HEK293 (cell line): ENCODE measurements at regions not wholly inside any gene's neighbourhood (a gene's known extent, or its start where the extent isn't known, plus 50 kb on each side); places are given as distances from the start of the nearest gene placed in this dataset.
A peak's percentile ranks its signal among the peaks of the same experiment; 100 is the strongest.

Experiments used
- CTCF ChIA-PET: fragments of 350-600 bp; formaldehyde crosslinking; extraction: SDS; loops from one replicate; lab custom pipeline; 2021; ENCODE audit warnings: antibody characterized with exemption; lab: Yijun Ruan, JAX
- POLR2A ChIA-PET: fragments of 300-600 bp; formaldehyde crosslinking; extraction: SDS; loops from one replicate; lab custom pipeline; 2020; ENCODE audit warnings: antibody characterized with exemption, inconsistent platforms; lab: Yijun Ruan, JAX
- H3K27ac ChIP-seq: fragments of 200-500 bp; sonication (Bioruptor generic); 2 replicates; pipeline ENCODE4 v1.5.1; 2014; ENCODE audit warnings: low read depth, low read length, control low read depth, inconsistent platforms; ENCODE audit errors: extremely low read depth
- H3K36me3 ChIP-seq, 2 experiments: fragments of 200-500 bp in 1 of 2; sonication (Bioruptor generic) in 1 of 2; 1 replicate in 1 of 2; 2 replicates in 1 of 2; pipeline ENCODE4 v1.5.1; 2014 to 2017; ENCODE audit warnings: inconsistent platforms in 2 of 2, low read length in 2 of 2; ENCODE audit not compliant: control insufficient read depth in 2 of 2, insufficient read depth in 1 of 2
- H3K4me1 ChIP-seq: fragments of 200-500 bp; sonication (Bioruptor generic); 2 replicates; pipeline ENCODE4 v1.5.1; 2014; ENCODE audit warnings: mild to moderate bottlenecking, low read length, inconsistent platforms; ENCODE audit not compliant: control insufficient read depth, insufficient read depth
- H3K4me3 ChIP-seq: 2 replicates; pipeline ENCODE4 v1.5.1; 2011; ENCODE audit warnings: low read depth, mild to moderate bottlenecking, control low read depth, low read length, moderate library complexity
- H3K9me3 ChIP-seq: fragments of 200-500 bp; sonication (Bioruptor generic); 2 replicates; pipeline ENCODE4 v1.5.1; 2014; ENCODE audit warnings: low read depth, low read length, inconsistent platforms; ENCODE audit not compliant: control insufficient read depth, insufficient read depth
- KLF7 ChIP-seq: fragments of 450-650 bp; formaldehyde crosslinking; IDR thresholded peaks from 2 replicates; pipeline ENCODE4 v1.5.1; 2016; ENCODE audit warnings: missing biosample characterization, missing genetic modification characterization, borderline replicate concordance
- KLF8 ChIP-seq: fragments of 450-650 bp; formaldehyde crosslinking; IDR thresholded peaks from 2 replicates; pipeline ENCODE4 v1.5.1; 2016; ENCODE audit warnings: missing biosample characterization, missing genetic modification characterization
- OVOL3 ChIP-seq: fragments of 450-650 bp; formaldehyde crosslinking; IDR thresholded peaks from 2 replicates; pipeline ENCODE4 v1.5.1; 2016; ENCODE audit warnings: missing biosample characterization, missing genetic modification characterization
- ZBTB20 ChIP-seq: fragments of 450-650 bp; formaldehyde crosslinking; IDR thresholded peaks from 2 replicates; pipeline ENCODE4 v1.5.1; 2016; ENCODE audit warnings: missing biosample characterization, missing genetic modification characterization
- ZNF10 ChIP-seq: fragments of 450-650 bp; formaldehyde crosslinking; IDR thresholded peaks from 2 replicates; pipeline ENCODE4 v1.5.1; 2017; ENCODE audit warnings: missing biosample characterization, missing genetic modification characterization
- ZNF146 ChIP-seq: fragments of 450-650 bp; formaldehyde crosslinking; IDR thresholded peaks from 2 replicates; pipeline ENCODE4 v1.5.1; 2016; ENCODE audit warnings: missing biosample characterization, missing genetic modification characterization
- ZNF175 ChIP-seq: fragments of 450-650 bp; formaldehyde crosslinking; IDR thresholded peaks from 2 replicates; pipeline ENCODE4 v1.5.1; 2016; ENCODE audit warnings: missing biosample characterization, missing genetic modification characterization
- ZNF248 ChIP-seq: fragments of 450-650 bp; formaldehyde crosslinking; IDR thresholded peaks from 2 replicates; pipeline ENCODE4 v1.5.1; 2017; ENCODE audit warnings: missing biosample characterization, missing genetic modification characterization
- ZNF404 ChIP-seq: fragments of 450-650 bp; formaldehyde crosslinking; IDR thresholded peaks from 2 replicates; pipeline ENCODE4 v1.5.1; 2017; ENCODE audit warnings: missing biosample characterization, missing genetic modification characterization
- ZNF521 ChIP-seq: fragments of 450-650 bp; formaldehyde crosslinking; IDR thresholded peaks from 2 replicates; pipeline ENCODE4 v1.5.1; 2017; ENCODE audit warnings: missing biosample characterization, mild to moderate bottlenecking, missing genetic modification characterization
- ZNF596 ChIP-seq: fragments of 450-650 bp; IDR thresholded peaks from 2 replicates; pipeline ENCODE4 v1.5.0; 2018; ENCODE audit warnings: missing biosample characterization, mild to moderate bottlenecking, missing genetic modification characterization, moderate library complexity
- ZNF747 ChIP-seq: fragments of 450-650 bp; formaldehyde crosslinking; IDR thresholded peaks from 2 replicates; pipeline ENCODE4 v1.5.1; 2016; ENCODE audit warnings: missing biosample characterization, missing genetic modification characterization
- ZNF768 ChIP-seq: fragments of 450-650 bp; formaldehyde crosslinking; IDR thresholded peaks from 2 replicates; pipeline ENCODE4 v1.5.1; 2018; ENCODE audit warnings: missing biosample characterization, mild to moderate bottlenecking, missing genetic modification characterization
- ZNF792 ChIP-seq: fragments of 450-650 bp; formaldehyde crosslinking; IDR thresholded peaks from 2 replicates; pipeline ENCODE4 v1.5.1; 2016; ENCODE audit warnings: missing biosample characterization, missing genetic modification characterization
- TF ChIP-seq, protein P1 (sequence below): fragments of 450-650 bp; formaldehyde crosslinking; IDR thresholded peaks from 2 replicates; pipeline ENCODE4 v1.5.1; 2016; ENCODE audit warnings: missing biosample characterization, missing genetic modification characterization, borderline replicate concordance
- TF ChIP-seq, protein P2 (sequence below): fragments of 450-650 bp; formaldehyde crosslinking; IDR thresholded peaks from 2 replicates; pipeline ENCODE4 v1.5.1; 2016; ENCODE audit warnings: missing biosample characterization, missing genetic modification characterization
- TF ChIP-seq, protein P3 (sequence below): fragments of 450-650 bp; formaldehyde crosslinking; IDR thresholded peaks from 2 replicates; pipeline ENCODE4 v1.5.1; 2016; ENCODE audit warnings: missing biosample characterization, missing genetic modification characterization
- TF ChIP-seq, protein P4 (sequence below): fragments of 450-650 bp; formaldehyde crosslinking; IDR thresholded peaks from 2 replicates; pipeline ENCODE4 v1.5.1; 2016; ENCODE audit warnings: missing biosample characterization, missing genetic modification characterization
- TF ChIP-seq, protein P5 (sequence below): fragments of 450-650 bp; formaldehyde crosslinking; IDR thresholded peaks from 2 replicates; pipeline ENCODE4 v1.5.1; 2017; ENCODE audit warnings: missing biosample characterization, mild to moderate bottlenecking, missing genetic modification characterization, moderate library complexity

DNA sequence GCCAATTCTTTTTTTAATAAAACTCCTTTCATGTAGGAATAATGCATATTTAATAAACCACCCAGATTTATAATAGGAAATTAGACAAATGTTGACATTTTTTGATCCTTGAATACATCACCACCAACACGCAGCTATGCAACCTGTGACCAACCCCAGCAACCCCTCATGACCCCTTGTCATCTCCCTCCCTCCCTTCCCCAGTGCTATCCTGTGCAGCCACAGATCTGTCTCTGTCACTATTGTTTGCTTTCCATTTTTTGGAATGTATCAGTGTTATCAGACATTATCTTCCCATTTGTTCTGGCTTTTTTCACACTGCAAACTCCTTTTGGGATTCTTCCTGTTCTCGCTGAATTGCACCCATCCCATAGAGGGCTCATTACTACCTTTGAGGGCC, 114.1 kb downstream of the VPREB1 start (continued):
- TF ChIP-seq, protein P1, sequence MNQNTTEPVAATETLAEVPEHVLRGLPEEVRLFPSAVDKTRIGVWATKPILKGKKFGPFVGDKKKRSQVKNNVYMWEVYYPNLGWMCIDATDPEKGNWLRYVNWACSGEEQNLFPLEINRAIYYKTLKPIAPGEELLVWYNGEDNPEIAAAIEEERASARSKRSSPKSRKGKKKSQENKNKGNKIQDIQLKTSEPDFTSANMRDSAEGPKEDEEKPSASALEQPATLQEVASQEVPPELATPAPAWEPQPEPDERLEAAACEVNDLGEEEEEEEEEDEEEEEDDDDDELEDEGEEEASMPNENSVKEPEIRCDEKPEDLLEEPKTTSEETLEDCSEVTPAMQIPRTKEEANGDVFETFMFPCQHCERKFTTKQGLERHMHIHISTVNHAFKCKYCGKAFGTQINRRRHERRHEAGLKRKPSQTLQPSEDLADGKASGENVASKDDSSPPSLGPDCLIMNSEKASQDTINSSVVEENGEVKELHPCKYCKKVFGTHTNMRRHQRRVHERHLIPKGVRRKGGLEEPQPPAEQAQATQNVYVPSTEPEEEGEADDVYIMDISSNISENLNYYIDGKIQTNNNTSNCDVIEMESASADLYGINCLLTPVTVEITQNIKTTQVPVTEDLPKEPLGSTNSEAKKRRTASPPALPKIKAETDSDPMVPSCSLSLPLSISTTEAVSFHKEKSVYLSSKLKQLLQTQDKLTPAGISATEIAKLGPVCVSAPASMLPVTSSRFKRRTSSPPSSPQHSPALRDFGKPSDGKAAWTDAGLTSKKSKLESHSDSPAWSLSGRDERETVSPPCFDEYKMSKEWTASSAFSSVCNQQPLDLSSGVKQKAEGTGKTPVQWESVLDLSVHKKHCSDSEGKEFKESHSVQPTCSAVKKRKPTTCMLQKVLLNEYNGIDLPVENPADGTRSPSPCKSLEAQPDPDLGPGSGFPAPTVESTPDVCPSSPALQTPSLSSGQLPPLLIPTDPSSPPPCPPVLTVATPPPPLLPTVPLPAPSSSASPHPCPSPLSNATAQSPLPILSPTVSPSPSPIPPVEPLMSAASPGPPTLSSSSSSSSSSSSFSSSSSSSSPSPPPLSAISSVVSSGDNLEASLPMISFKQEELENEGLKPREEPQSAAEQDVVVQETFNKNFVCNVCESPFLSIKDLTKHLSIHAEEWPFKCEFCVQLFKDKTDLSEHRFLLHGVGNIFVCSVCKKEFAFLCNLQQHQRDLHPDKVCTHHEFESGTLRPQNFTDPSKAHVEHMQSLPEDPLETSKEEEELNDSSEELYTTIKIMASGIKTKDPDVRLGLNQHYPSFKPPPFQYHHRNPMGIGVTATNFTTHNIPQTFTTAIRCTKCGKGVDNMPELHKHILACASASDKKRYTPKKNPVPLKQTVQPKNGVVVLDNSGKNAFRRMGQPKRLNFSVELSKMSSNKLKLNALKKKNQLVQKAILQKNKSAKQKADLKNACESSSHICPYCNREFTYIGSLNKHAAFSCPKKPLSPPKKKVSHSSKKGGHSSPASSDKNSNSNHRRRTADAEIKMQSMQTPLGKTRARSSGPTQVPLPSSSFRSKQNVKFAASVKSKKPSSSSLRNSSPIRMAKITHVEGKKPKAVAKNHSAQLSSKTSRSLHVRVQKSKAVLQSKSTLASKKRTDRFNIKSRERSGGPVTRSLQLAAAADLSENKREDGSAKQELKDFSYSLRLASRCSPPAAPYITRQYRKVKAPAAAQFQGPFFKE (tag by site-specific recombination) = no peak
- TF ChIP-seq, protein P2, sequence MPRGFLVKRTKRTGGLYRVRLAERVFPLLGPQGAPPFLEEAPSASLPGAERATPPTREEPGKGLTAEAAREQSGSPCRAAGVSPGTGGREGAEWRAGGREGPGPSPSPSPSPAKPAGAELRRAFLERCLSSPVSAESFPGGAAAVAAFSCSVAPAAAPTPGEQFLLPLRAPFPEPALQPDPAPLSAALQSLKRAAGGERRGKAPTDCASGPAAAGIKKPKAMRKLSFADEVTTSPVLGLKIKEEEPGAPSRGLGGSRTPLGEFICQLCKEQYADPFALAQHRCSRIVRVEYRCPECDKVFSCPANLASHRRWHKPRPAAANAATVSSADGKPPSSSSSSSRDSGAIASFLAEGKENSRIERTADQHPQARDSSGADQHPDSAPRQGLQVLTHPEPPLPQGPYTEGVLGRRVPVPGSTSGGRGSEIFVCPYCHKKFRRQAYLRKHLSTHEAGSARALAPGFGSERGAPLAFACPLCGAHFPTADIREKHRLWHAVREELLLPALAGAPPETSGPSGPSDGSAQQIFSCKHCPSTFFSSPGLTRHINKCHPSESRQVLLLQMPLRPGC (tag by site-specific recombination) = no peak
- no peak for TF ChIP-seq ZNF596 (tag by site-specific recombination)
- TF ChIP-seq, all 188 proteins: peak for 0

DNA sequence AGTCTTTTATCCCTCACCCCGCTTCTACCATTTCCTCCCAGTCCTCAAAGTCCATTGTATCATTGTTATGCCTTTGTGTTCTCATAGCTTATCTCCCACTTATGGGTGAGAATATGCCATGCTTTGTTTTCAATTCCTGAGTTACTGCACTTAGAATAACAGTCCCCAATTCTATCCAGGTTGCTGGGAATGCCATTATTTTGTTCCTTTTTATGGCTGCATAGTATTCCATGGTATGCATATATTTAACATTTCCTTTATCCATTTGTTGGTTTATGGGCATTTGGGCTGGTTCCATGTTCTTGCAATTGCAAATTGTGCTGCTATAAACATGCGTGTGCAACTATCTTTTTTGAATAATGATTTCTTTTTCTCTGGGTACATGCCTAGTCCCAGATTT, 114.9 kb downstream of the VPREB1 start:
- POLR2A ChIA-PET = no interaction called here
- no peak overlapping the region for H3K27ac ChIP-seq
- H3K9me3 ChIP-seq = no peaks in the 10 kb centered on the region
- CTCF ChIA-PET = interaction anchor here (1.3 to 1.4 kb wide), 2 partner anchors 10 to 152 kb away, joined by 3 to 6 read pairs; no protein-coding TSS in a partner anchor
- peak; percentile 64 for TF ChIP-seq ZNF146 (tag by site-specific recombination)
- no peak for TF ChIP-seq KLF7 (tag by site-specific recombination)
- no peaks in the 10 kb centered on the region for H3K4me1 ChIP-seq
- H3K4me3 ChIP-seq = no peak overlapping the region
- H3K36me3 ChIP-seq = no peaks in the 10 kb centered on the region

DNA sequence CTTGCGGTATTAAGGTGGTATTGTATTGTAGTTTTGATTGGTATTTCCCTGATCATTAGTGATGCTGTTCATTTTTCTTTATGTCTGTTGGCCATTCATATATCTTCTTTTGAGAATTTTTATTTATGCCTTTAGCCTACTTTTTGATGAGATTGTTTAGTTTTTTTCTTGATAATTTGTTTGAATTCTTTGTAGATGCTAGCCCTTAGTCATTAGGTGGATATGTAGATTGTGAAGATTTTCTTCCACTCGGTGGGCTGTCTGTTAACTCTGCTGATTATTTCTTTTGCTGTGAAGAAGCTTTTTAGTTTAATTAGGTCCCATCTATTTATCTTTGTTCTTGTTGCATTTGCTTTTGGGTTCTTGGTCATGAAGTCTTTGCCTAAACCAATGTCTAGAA, 115.4 kb downstream of the VPREB1 start:
- POLR2A ChIA-PET = no interaction called here
- H3K36me3 ChIP-seq = no peaks in the 10 kb centered on the region
- H3K4me3 ChIP-seq = no peak overlapping the region
- CTCF ChIA-PET = interaction anchor here (0.6 to 1.3 kb wide), 6 partner anchors 9 to 705 kb away, joined by 3 read pairs; no protein-coding TSS in a partner anchor
- no peaks in the 10 kb centered on the region for H3K9me3 ChIP-seq
- no peak overlapping the region for H3K27ac ChIP-seq
- no peaks in the 10 kb centered on the region for H3K4me1 ChIP-seq
- TF ChIP-seq ZNF747 = no peak
- no peak for TF ChIP-seq ZNF792
- TF ChIP-seq ZNF248 (tag by site-specific recombination) = no peak
- TF ChIP-seq ZNF768 = no peak
- no peak for TF ChIP-seq ZNF521 (tag by site-specific recombination)
- TF ChIP-seq, protein P3, sequence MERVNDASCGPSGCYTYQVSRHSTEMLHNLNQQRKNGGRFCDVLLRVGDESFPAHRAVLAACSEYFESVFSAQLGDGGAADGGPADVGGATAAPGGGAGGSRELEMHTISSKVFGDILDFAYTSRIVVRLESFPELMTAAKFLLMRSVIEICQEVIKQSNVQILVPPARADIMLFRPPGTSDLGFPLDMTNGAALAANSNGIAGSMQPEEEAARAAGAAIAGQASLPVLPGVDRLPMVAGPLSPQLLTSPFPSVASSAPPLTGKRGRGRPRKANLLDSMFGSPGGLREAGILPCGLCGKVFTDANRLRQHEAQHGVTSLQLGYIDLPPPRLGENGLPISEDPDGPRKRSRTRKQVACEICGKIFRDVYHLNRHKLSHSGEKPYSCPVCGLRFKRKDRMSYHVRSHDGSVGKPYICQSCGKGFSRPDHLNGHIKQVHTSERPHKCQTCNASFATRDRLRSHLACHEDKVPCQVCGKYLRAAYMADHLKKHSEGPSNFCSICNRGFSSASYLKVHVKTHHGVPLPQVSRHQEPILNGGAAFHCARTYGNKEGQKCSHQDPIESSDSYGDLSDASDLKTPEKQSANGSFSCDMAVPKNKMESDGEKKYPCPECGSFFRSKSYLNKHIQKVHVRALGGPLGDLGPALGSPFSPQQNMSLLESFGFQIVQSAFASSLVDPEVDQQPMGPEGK (tag by site-specific recombination) = no peak
- TF ChIP-seq, protein P4, sequence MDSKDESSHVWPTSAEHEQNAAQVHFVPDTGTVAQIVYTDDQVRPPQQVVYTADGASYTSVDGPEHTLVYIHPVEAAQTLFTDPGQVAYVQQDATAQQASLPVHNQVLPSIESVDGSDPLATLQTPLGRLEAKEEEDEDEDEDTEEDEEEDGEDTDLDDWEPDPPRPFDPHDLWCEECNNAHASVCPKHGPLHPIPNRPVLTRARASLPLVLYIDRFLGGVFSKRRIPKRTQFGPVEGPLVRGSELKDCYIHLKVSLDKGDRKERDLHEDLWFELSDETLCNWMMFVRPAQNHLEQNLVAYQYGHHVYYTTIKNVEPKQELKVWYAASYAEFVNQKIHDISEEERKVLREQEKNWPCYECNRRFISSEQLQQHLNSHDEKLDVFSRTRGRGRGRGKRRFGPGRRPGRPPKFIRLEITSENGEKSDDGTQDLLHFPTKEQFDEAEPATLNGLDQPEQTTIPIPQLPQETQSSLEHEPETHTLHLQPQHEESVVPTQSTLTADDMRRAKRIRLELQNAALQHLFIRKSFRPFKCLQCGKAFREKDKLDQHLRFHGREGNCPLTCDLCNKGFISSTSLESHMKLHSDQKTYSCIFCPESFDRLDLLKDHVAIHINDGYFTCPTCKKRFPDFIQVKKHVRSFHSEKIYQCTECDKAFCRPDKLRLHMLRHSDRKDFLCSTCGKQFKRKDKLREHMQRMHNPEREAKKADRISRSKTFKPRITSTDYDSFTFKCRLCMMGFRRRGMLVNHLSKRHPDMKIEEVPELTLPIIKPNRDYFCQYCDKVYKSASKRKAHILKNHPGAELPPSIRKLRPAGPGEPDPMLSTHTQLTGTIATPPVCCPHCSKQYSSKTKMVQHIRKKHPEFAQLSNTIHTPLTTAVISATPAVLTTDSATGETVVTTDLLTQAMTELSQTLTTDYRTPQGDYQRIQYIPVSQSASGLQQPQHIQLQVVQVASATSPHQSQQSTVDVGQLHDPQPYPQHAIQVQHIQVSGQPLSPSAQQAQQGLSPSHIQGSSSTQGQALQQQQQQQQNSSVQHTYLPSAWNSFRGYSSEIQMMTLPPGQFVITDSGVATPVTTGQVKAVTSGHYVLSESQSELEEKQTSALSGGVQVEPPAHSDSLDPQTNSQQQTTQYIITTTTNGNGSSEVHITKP (tag by site-specific recombination) = no peak
- TF ChIP-seq KLF8 (tag by site-specific recombination) = no peak
- TF ChIP-seq ZNF10 (tag by site-specific recombination) = no peak
- no peak for TF ChIP-seq OVOL3 (tag by site-specific recombination)
- no peak for TF ChIP-seq ZBTB20 (tag by site-specific recombination)
- no peak for TF ChIP-seq ZNF404 (tag by site-specific recombination)
- TF ChIP-seq, protein P5, sequence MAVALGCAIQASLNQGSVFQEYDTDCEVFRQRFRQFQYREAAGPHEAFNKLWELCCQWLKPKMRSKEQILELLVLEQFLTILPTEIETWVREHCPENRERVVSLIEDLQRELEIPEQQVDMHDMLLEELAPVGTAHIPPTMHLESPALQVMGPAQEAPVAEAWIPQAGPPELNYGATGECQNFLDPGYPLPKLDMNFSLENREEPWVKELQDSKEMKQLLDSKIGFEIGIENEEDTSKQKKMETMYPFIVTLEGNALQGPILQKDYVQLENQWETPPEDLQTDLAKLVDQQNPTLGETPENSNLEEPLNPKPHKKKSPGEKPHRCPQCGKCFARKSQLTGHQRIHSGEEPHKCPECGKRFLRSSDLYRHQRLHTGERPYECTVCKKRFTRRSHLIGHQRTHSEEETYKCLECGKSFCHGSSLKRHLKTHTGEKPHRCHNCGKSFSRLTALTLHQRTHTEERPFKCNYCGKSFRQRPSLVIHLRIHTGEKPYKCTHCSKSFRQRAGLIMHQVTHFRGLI (tag by site-specific recombination) = no peak
- TF ChIP-seq ZNF175 (tag by site-specific recombination) = no peak
